GM19438 (cell line): ENCODE measurements at regions not wholly inside any gene's neighbourhood (a gene's known extent, or its start where the extent isn't known, plus 50 kb on each side); places are given as distances from the start of the nearest gene placed in this dataset.

Experiments
- ATAC-seq: cut with Tn5 transposase; IDR thresholded peaks from one replicate; pipeline ENCODE4 v1.9.1; 2021; ENCODE audit warnings: low read depth; ENCODE audit not compliant: unreplicated experiment

DNA sequence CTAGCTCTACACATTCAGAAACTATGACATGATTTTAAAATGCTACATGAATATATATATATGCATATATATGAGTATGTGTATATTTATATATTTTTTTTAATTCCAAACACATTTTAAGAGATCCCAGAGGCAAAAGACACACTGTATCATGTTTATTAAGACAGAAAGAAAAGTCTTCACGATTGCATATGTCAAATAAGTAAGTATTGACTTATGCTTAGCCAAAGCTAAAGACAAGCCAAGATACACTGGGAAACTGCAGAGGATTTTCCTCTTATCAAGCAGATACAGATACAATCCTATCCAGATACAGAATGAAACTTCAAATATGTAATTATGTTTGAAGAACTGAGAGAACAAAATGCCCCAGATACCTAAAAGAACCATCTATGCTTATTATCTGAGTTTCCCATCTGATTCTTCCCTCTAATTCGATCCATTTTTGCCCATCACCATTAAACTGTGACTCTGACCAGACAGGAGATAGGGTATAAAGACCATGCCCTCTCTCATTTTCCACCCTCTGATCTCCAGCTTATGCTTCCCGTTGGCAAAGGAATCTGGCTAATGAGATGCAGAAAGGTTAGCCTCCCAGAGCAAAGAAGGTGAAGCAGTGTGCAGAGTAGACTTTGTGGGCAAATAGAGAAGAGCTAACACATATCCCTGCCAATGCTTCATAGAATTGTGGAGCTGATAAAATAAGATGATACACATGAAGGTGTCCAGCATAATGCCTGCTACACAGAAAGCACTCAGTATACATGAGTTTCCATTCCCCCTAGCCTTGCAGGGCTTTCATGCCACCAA lies 131.0 kb upstream of the TARS1 start:
- ATAC-seq, result no peak

DNA sequence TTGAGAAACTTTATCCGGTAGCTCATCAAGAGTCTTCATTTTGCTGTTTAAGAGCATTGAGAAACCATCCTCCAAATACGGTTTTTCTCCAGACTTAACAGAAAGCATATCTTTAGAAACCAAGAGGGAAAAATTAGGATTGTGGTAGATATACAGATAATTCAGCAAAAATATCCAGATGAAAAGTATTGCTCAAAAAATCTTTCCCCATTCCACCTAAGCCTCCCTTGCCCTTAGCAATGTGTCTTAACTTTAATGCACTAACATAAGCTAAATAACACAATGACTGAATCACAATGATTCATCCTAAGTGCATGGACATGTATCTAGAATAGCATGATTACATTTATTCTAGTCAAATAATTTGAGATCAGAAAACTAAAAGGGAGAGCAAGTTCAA lies 130.3 kb upstream of the TARS1 start:
- ATAC-seq, result no peak

- ATAC-seq, result no peak
Measured at GRCh38 chr5:33311893-33312292, 128.9 kb upstream of the TARS1 start.

DNA sequence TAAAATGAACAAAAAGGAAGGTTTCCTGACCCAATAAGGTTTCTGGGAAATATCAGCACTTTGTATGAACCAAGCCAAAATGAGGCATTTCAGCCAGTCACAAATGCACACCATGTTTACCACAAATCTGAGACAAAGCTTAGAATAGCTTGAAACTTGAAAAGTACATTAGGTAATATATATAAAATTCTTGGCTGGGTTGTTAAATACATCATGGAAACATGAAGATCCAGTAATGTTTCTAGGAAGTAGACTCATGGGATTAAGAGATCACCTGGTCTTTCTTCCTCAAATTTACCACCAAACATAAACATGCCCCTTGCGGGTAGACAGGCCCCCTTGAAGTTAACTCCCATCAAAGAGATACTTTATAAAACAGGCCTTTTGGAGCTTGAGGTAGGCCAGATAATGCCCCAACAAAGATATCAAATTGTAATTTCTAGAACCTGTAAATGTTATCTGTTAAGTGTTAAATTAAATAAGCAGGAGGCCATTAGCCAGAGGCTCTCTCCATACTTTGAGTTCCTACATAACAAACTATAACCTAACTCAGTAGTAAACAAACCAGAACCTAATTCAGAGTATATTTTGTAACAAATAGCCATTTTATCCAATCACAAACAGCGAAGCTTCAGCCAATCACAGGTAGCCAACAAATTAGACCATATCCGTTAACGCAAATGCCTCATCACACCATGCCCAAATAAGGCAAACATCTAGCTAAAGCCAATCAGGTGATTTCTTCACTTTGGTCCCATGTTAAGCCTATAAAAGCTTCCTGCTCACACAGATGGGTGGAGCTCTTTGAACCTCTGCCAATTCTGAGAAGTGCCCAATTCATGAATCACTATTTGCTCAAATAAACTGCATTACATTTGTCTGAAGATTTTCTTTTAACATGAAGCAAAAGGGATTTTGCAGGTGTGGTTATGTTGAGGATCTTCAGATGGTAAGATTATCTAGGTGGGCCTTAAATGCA lies 127.9 kb upstream of the TARS1 start:
- ATAC-seq, result no peak

DNA sequence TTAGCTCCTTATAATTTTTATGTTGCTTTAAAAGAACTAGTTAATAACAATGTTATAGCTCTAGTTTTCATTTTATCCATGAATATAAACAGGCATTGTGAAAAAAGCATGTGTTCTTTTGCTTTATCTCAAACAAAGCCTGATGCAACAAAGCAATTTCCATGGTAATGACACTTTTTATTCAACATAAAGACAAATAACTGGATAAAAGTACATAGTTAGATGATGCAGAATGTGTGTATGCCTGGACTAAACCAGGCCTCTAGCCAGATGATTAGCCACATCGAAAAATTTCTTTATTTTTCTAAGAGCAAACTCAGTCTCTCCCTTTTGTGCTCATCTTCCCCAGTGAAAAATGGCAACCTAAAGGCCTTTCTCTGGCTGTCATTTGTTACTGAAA lies 125.6 kb upstream of the TARS1 start:
- ATAC-seq, result no peak

DNA sequence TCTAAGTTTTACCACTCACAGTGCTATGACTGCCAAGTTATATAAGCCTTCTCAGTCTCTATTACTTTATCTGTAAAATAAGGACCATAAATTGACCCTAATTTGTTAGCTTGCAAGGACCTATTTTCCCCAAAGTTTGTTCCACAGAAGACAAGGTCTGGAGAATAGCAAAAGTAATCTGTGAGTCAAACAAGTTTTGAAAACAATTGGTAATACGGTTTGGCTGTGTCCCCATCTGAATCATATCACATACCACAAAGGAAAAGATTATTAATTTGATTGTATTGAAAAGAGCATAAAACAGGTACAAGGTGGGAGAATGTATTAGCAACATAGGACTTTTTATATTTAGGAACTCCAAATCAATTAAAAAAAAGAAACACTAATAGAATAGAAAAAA lies 124.0 kb upstream of the TARS1 start:
- ATAC-seq, result no peak

- no peak for ATAC-seq
Measured at GRCh38 chr5:33317271-33317670, 123.5 kb upstream of the TARS1 start.

DNA sequence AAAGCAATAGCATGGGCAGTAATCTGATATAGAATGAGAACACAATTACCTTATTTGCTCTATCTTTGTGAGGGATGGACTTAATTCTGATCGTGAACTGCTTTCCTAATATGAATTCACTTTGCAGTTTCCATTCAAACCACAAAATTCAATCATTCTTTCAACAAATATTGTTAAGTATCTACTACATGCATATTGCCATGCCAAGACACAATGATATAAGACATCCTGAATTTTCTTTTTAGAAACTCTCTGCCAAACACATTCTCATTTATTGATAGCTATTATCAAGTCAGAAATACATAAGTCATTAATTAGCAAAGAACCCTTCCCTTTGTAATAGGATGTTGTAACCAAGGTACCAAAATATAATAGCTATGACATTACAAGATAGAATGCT lies 121.6 kb upstream of the TARS1 start:
- ATAC-seq, result no peak

DNA sequence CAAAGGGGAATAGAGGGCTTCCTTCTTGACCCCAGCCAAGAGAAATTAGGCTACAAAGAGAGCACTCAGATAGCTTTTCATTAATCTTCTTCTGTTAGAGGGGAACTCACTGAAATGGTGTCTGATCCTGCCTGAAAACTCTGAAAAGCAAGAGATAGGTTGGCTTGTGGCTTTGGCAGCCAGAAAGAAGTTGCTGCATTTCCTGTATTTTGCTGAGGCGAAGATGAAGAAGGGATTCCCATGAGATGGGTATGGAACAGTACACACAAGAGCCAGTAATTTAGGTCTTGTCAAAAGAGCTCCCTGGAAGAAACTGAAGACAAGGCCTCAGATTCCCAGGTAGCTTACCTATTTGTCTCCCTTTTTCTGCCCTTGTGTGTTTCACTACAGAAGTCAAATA lies 120.9 kb upstream of the TARS1 start:
- no peak for ATAC-seq

DNA sequence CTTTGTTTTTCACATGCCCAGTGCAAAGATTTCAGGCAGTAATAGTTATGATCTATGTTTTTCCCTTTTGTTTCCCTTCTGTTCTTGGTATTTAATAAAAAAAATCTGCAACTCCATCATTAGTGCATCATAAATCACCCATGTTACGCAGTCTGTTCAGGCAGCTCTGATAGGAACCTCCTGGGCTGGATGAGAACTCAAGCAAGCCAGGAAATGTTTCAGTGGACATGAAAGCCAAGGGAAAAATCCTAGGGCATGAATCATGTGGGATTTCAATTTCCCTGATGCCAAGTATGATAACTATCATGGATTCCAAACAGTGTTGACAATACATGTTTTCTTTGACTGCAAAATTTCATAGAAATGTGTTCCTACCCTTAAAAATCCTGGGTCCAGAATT lies 119.7 kb upstream of the TARS1 start:
- ATAC-seq, result no peak

DNA sequence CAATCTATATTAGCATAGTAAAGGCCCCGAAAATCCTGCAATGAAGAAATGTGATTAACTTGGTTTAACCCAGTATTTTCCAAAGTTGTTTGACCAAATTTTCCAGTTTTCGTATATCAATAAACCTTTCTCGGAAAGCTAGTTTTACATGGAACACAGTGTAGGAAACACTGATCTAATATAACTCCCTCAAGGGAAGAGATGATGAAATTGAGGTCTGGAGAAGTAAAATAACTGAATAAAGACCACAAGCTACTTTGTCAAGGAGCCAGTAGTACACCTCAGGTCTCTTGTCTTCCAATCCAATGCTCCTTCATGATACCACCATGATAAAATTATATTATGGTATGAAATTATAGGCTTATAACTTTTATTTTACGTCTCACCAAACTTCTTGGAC lies 118.1 kb upstream of the TARS1 start:
- ATAC-seq, result no peak

DNA sequence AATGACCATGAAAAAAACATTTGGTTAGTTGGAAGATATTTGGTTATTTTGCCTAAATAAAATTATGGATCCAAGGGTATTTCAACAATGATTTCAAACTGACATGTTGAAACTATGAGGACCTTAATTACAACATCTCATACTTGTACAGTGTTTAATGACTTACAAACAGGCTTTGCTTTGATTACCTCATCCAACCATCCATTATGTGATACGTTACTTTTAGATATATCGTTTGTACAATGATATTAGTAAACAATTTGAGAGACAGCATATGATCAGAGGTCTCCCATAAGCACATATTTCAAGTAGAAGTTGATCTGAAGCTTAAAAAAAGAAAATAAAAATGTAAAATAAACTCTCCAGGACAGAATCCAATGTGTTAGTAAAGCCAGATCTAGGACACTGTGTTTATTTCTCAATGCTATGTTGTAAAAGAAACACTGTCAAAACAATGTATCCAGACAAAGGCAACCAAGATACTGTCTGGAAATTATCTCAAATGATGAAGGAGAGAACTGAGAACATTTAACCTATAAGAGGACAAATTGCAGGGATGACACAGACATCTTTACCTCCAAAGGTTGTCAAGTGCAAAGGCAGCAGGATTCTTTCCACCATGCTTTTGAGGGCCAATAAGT lies 116.0 kb upstream of the TARS1 start:
- no peak for ATAC-seq

DNA sequence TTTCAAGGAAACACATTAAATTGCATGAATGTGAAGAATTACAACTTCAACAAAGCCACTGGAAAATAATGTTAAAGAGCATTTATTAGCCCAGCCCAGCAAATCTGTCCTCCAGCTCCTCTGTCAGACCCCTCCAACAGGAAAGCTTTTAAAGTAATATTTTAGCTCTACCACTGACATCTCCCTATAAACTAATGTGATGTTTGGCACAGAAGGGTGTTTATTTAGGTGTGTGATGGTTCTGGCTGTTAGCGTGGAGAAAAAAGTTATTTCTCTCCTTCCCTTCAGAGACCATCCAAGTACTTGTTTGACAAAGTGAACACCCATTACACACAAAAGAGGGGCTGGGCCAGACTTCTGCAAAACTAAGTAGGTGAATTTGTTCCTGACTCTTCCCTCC lies 111.9 kb upstream of the TARS1 start:
- no peak for ATAC-seq

GRCh38 chr5:33329891-33330290 lies 110.9 kb upstream of the TARS1 start:
- no peak for ATAC-seq

DNA sequence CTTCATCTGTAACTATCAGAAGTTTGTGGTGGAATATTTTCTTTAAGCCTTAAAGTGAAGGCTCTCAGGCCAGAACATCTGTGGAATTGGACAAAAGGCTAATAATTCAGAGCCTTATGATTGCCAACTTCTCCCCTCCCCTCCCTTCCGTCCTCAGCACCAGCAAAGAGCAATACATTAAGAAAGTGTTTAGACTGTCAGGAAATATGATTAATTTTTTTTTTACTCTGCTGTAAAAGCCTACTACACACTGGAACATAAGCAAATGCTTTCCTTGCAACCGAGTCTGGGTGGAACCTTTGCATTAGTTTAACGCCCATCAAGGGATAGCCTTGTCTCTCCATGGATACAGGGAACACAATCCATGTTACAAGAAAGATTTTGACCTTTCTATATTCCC lies 110.3 kb upstream of the TARS1 start:
- ATAC-seq, result no peak

GRCh38 chr5:33330992-33331391 lies 109.8 kb upstream of the TARS1 start:
- no peak for ATAC-seq

DNA sequence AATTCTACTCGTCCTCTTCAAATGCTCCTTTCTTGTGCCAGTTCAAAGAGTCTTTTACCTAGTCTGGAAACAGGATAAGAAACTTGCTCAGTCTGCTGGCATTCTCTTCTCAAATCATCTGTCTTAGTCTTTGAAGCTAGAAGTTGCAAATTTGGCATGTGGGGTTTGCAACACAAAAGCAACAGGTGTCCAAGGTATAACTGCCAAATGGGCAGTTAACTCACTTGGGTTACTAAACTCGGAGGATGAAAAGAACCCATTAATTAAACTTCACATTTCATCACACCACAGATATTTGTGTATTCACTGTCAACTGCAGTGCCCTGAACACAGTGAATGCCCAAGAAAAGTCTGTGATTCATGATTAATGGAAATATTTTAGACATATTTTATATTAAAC lies 108.0 kb upstream of the TARS1 start:
- no peak for ATAC-seq

- ATAC-seq, result no peak
Measured at GRCh38 chr5:33334829-33335228, 105.9 kb upstream of the TARS1 start.

- ATAC-seq, result no peak
Measured at GRCh38 chr5:33336891-33337636, 103.7 kb upstream of the TARS1 start.

DNA sequence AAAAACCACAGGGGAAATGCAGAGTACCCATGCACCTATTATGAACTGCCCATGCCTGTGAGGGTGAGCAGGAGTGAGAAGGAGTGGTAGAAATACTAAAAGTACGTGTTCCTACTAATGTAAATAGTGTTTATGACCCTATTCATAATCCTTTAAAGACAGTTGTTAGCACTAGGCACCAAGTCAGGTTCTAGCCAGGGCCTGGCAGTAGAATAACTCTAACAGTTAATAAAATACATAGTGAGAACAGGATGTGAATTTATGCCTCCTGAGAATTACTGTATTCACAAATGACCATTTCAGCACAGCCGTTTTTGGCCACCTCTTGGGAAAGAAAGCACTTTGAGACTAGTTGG lies 103.2 kb upstream of the TARS1 start:
- ATAC-seq, result no peak
